GM23338 (cell line): ENCODE measurements at regions not wholly inside any gene's neighbourhood (a gene's known extent, or its start where the extent isn't known, plus 50 kb on each side); places are given as distances from the start of the nearest gene placed in this dataset.
A peak's percentile ranks its signal among the peaks of the same experiment; 100 is the strongest.
"Not testable (repeated sequence)": the region's sequence is repeated elsewhere in the genome, so short reads cannot be mapped to it uniquely, and the experiment has no call there.

Source experiments
- ATAC-seq: fragments of 200-7000 bp; cut with Tn5 transposase; 3 replicates; pipeline ENCODE4 v1.9.1; 2020
- DNase-seq: peaks from one replicate; pipeline ENCODE4 v3.0.0-alpha.2; 2015; ENCODE audit warnings: low spot score
- H2AFZ ChIP-seq: fragments of 200-600 bp; sonication (generic); 2 replicates; pipeline ENCODE4 v1.8.0; 2016; ENCODE audit warnings: antibody characterized with exemption, mild to moderate bottlenecking, moderate library complexity
- H3F3A ChIP-seq: fragments of 200-600 bp; sonication (generic); replicated peaks from 2 replicates; pipeline ENCODE4 v1.8.0; 2017; ENCODE audit warnings: antibody characterized with exemption, mixed run types, low read depth
- H3K27ac ChIP-seq: fragments of 200-600 bp; sonication (generic); 2 replicates; pipeline ENCODE4 v1.6.1; 2016; ENCODE audit warnings: low read depth
- H3K27me3 ChIP-seq: fragments of 200-600 bp; sonication (generic); 2 replicates; pipeline ENCODE4 v1.8.0; 2016; ENCODE audit warnings: mild to moderate bottlenecking, mixed run types, moderate library complexity; ENCODE audit not compliant: insufficient read depth
- H3K36me3 ChIP-seq: fragments of 200-600 bp; sonication (generic); 2 replicates; pipeline ENCODE4 v1.8.0; 2016; ENCODE audit warnings: mild to moderate bottlenecking; ENCODE audit not compliant: insufficient read depth
- H3K4me1 ChIP-seq: fragments of 200-600 bp; sonication (generic); 2 replicates; pipeline ENCODE4 v1.8.0; 2016; ENCODE audit warnings: mild to moderate bottlenecking, moderate library complexity; ENCODE audit not compliant: insufficient read depth
- H3K4me2 ChIP-seq: fragments of 200-600 bp; sonication (generic); 2 replicates; pipeline ENCODE4 v1.7.1; 2017; ENCODE audit warnings: mixed run types
- H3K4me3 ChIP-seq: fragments of 200-600 bp; sonication (generic); 2 replicates; pipeline ENCODE4 v1.6.1; 2016; ENCODE audit warnings: mixed run types
- H3K79me2 ChIP-seq: fragments of 200-600 bp; sonication (generic); replicated peaks from 2 replicates; pipeline ENCODE4 v1.8.0; 2017; ENCODE audit warnings: mild to moderate bottlenecking; ENCODE audit not compliant: insufficient read depth
- H3K9me2 ChIP-seq: fragments of 200-600 bp; sonication (generic); 2 replicates; pipeline ENCODE4 v1.8.0; 2017; ENCODE audit not compliant: insufficient read depth
- H4K20me1 ChIP-seq: fragments of 200-600 bp; sonication (generic); replicated peaks from 2 replicates; pipeline ENCODE4 v1.8.0; 2017; ENCODE audit warnings: mild to moderate bottlenecking; ENCODE audit not compliant: insufficient read depth
- H3K27ac Mint-ChIP-seq: 2 replicates; pipeline ENCODE4 v1.8.0; 2020; ENCODE audit warnings: inconsistent platforms, mild to moderate bottlenecking, moderate library complexity, mixed read lengths
- H3K27me3 Mint-ChIP-seq: 3 replicates; pipeline ENCODE4 v1.8.0; 2022; ENCODE audit warnings: low read depth, mild to moderate bottlenecking, moderate library complexity, mixed read lengths, inconsistent platforms; ENCODE audit not compliant: insufficient read depth, poor library complexity
- H3K36me3 Mint-ChIP-seq: 3 replicates; pipeline ENCODE4 v1.8.0; 2021; ENCODE audit warnings: low read depth, mild to moderate bottlenecking, inconsistent platforms, moderate library complexity, mixed read lengths
- H3K4me1 Mint-ChIP-seq: 3 replicates; pipeline ENCODE4 v1.8.0; 2020; ENCODE audit warnings: mild to moderate bottlenecking, inconsistent platforms, mixed read lengths
- H3K4me3 Mint-ChIP-seq: 3 replicates; pipeline ENCODE4 v1.8.0; 2021; ENCODE audit warnings: moderate library complexity, mild to moderate bottlenecking, inconsistent platforms, mixed read lengths
- H3K9me3 Mint-ChIP-seq: 3 replicates; pipeline ENCODE4 v1.8.0; 2020; ENCODE audit warnings: moderate library complexity, mild to moderate bottlenecking, inconsistent platforms, mixed read lengths
- CTCF ChIP-seq, 2 experiments: fragments of 200-600 bp in 1 of 2; sonication (generic) in 1 of 2; conservative IDR thresholded peaks; 2 replicates each; pipeline versions ENCODE4 v1.5.1 to v1.6.1; 2016 to 2017; ENCODE audit warnings: antibody characterized with exemption in 2 of 2, low read depth in 2 of 2, mild to moderate bottlenecking in 2 of 2, moderate library complexity in 1 of 2
- ETS1 ChIP-seq: IDR thresholded peaks from 2 replicates; pipeline ENCODE4 v1.6.1; 2016; ENCODE audit warnings: antibody characterized with exemption
- EZH2phosphoT487 ChIP-seq: fragments of 200-600 bp; sonication (generic); IDR thresholded peaks from one replicate; pipeline ENCODE4 v1.8.1; 2018; ENCODE audit warnings: antibody characterized with exemption; ENCODE audit not compliant: unreplicated experiment
- JUNB ChIP-seq: IDR thresholded peaks from one replicate; pipeline ENCODE4 v1.6.1; 2016; ENCODE audit warnings: antibody characterized with exemption; ENCODE audit not compliant: unreplicated experiment
- REST ChIP-seq: IDR thresholded peaks from one replicate; pipeline ENCODE4 v1.6.1; 2018; ENCODE audit warnings: antibody characterized with exemption; ENCODE audit not compliant: unreplicated experiment
- STAT1 ChIP-seq: IDR thresholded peaks from one replicate; pipeline ENCODE4 v1.6.1; 2016; ENCODE audit warnings: antibody characterized with exemption; ENCODE audit not compliant: unreplicated experiment

- TF ChIP-seq REST, result no peak
- no peak for TF ChIP-seq EZH2phosphoT487
- TF ChIP-seq CTCF (conservative IDR thresholded peaks at IDR 0.05; ENCODE audit: low read depth in 2 of 2), result no peak
- TF ChIP-seq JUNB, result no peak
Measured at GRCh38 chr9:7730164-7730445, 69.5 kb downstream of the DMAC1 start (continued).

DNA sequence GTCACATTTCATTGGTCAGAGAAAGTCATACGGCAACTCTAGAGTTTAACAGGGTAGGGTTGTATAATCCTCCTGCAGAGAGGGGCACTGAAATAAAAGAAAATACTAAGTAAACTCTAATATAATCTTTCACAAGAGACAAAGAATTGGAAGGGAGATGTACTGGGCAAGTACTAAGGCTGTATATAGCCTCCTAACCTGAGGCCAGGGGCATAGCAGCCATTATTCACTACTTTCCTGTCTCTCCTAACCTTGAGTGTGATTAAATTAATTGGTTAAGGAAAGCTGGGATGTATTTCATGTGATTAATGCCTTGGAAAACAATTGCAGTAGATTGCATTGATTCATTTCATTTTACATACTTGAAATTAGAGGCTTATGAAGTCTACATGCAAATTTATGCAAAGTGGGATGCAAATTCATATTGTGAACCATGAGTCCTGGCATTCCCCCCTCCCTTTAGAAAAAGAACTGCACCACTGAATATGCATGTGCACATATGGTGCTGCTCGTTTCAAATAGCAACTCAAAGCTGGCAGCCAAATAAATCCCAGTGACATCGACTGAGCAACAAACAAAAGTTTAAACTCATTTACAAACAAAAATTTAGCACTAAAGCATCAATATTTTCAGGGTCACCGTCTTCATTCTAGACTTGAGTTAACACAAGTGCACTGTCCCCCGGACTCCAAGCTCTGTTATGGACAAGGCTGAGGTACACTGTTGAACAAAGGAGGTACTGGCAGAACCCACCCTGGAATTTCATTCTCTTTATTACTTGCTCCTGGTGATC lies 70.0 kb downstream of the DMAC1 start:
- Histone ChIP-seq H3K4me2 (no peak overlapping the region), H3K4me1 (peaks cover 5% of the 10 kb centered on the region; the same call in 1 of the 2 replicates), H2AFZ (peak overlapping the region; percentile 69; the same call in 1 of the 2 replicates), H3K27ac (no peak overlapping the region), H3K79me2 (no peaks in the 10 kb centered on the region), H3K9me2 (peaks cover 6% of the 10 kb centered on the region), H3F3A (no peaks in the 10 kb centered on the region), H4K20me1 (no peaks in the 10 kb centered on the region), H3K36me3 (no peaks in the 10 kb centered on the region), H3K27me3 (no peaks in the 10 kb centered on the region), H3K4me3 (no peak overlapping the region)
- Mint-ChIP-seq H3K27ac (no peak overlapping the region), H3K36me3 (no peaks in the 10 kb centered on the region), H3K4me3 (no peak overlapping the region), H3K9me3 (no peaks in the 10 kb centered on the region), H3K27me3 (peaks cover 1% of the 10 kb centered on the region), H3K4me1 (peaks cover 9% of the 10 kb centered on the region; the same call in 2 of the 3 replicates)
- ATAC-seq (no peak), DNase-seq (no peak)
- no peak for TF ChIP-seq ETS1

GRCh38 chr9:7721291-7721690 lies 78.3 kb downstream of the DMAC1 start:
- H3K4me1 Mint-ChIP-seq, result peaks cover 5% of the 10 kb centered on the region; the same call in 2 of the 3 replicates
- TF ChIP-seq CTCF (conservative IDR thresholded peaks at IDR 0.05; ENCODE audit: low read depth in 2 of 2) (no peak), STAT1 (no peak)
- Histone ChIP-seq H2AFZ (no peak overlapping the region), H3K4me2 (no peak overlapping the region), H3F3A (no peaks in the 10 kb centered on the region), H3K36me3 (no peaks in the 10 kb centered on the region), H3K79me2 (no peaks in the 10 kb centered on the region), H3K9me2 (no peaks in the 10 kb centered on the region), H3K27me3 (no peaks in the 10 kb centered on the region), H3K27ac (no peak overlapping the region), H3K4me3 (no peak overlapping the region), H4K20me1 (no peaks in the 10 kb centered on the region), H3K4me1 (peaks cover 5% of the 10 kb centered on the region; the same call in 1 of the 2 replicates)
- DNase-seq (no peak), ATAC-seq (no peak)
- H3K27ac Mint-ChIP-seq, result no peak overlapping the region
- H3K9me3 Mint-ChIP-seq, result 0 out of 3 replicates have a peak, but pooled peaks cover 4% of the 10 kb centered on the region
- H3K36me3 Mint-ChIP-seq, result no peaks in the 10 kb centered on the region
- H3K27me3 Mint-ChIP-seq, result no peaks in the 10 kb centered on the region
- no peak overlapping the region for H3K4me3 Mint-ChIP-seq

DNA sequence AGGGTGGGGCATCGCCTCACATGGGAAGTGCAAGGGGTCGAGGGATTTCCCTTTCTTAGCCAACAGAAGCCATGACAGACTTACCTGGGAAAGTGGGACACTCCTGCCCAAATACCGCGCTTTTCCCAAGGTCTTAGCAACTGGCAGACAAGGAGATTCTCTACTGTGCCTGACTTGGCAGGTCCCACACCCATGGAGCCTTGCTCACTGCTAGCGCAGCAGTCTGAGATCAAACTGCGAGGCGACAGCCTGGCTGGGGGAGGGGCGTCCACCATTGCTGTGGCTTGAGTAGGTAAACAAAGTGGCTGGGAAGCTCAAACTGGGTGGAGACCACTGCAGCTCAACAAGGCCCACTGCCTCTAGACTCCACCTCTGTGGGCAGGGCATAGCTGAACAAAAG lies 86.5 kb downstream of the DMAC1 start:
- not testable (repeated sequence) for H3K36me3 ChIP-seq, H3K4me3 ChIP-seq, H3K4me2 ChIP-seq, DNase-seq, H2AFZ ChIP-seq, H3K9me2 ChIP-seq, H3K27ac ChIP-seq, H3K27me3 Mint-ChIP-seq, H3K4me1 Mint-ChIP-seq, H3K9me3 Mint-ChIP-seq, H3K79me2 ChIP-seq, H3K27me3 ChIP-seq, H3F3A ChIP-seq, H4K20me1 ChIP-seq, H3K27ac Mint-ChIP-seq, H3K4me3 Mint-ChIP-seq, H3K36me3 Mint-ChIP-seq, H3K4me1 ChIP-seq, ATAC-seq
